ENCODE measurements at regions not wholly inside any gene's neighbourhood (a gene's known extent, or its start where the extent isn't known, plus 50 kb on each side); places are given as distances from the start of the nearest gene placed in this dataset.
"Not testable (repeated sequence)": the region's sequence is repeated elsewhere in the genome, so short reads cannot be mapped to it uniquely, and the experiment has no call there.

- CTCF ChIA-PET, result no interaction called here
- Mint-ChIP-seq H3K27ac (ENCODE audit: unreplicated experiment) (no peak overlapping the region), H3K4me1 (ENCODE audit: low read depth, unreplicated experiment) (no peaks in the 10 kb centered on the region), H3K9me3 (ENCODE audit: unreplicated experiment) (no peaks in the 10 kb centered on the region), H3K4me3 (ENCODE audit: unreplicated experiment) (no peak overlapping the region), H3K36me3 (ENCODE audit: insufficient read depth, unreplicated experiment) (no peaks in the 10 kb centered on the region), H3K27me3 (ENCODE audit: insufficient read depth, unreplicated experiment) (peaks cover 3% of the 10 kb centered on the region)
- 0 out of 2 replicates have a peak, but pooled peaks cover 1% of the 10 kb centered on the region for H3K27me3 ChIP-seq (replicated peaks; ENCODE audit: control insufficient read depth, insufficient read depth, low read length)
- intact Hi-C loops (cut with micrococcal nuclease; ENCODE audit: unreplicated experiment), result no loop called here
- no peak for TF ChIP-seq CTCF (IDR thresholded peaks at IDR 0.05; ENCODE audit: insufficient read depth in 1 of 2, low read depth in 1 of 2, low read length in 1 of 2, severe bottlenecking in 1 of 2, unreplicated experiment in 1 of 2)
- no TSS peak for BruUV-seq (replicated peaks)
- DNase-seq, result no peak
- H3K4me1 ChIP-seq, result no peaks in the 10 kb centered on the region
- no peak overlapping the region for H3K4me3 ChIP-seq (ENCODE audit: low read depth, low read length)
- POLR2A ChIA-PET, result no interaction called here
- no peaks in the 10 kb centered on the region for H3K9me3 ChIP-seq
- H3K36me3 ChIP-seq (ENCODE audit: control insufficient read depth, insufficient read depth, low read length), result no peaks in the 10 kb centered on the region
Measured at GRCh38 chr18:1544016-1544415, 639.3 kb downstream of the ADCYAP1 start.

- intact Hi-C loops (cut with micrococcal nuclease; ENCODE audit: unreplicated experiment); H3K27me3 Mint-ChIP-seq (ENCODE audit: insufficient read depth, unreplicated experiment); POLR2A ChIA-PET; H3K4me3 ChIP-seq (ENCODE audit: low read depth, low read length); H3K4me1 ChIP-seq; H3K4me3 Mint-ChIP-seq (ENCODE audit: unreplicated experiment); BruUV-seq (replicated peaks); H3K36me3 ChIP-seq (ENCODE audit: control insufficient read depth, insufficient read depth, low read length); H3K27ac Mint-ChIP-seq (ENCODE audit: unreplicated experiment); H3K9me3 ChIP-seq; H3K27me3 ChIP-seq (replicated peaks; ENCODE audit: control insufficient read depth, insufficient read depth, low read length); H3K9me3 Mint-ChIP-seq (ENCODE audit: unreplicated experiment); DNase-seq; H3K4me1 Mint-ChIP-seq (ENCODE audit: low read depth, unreplicated experiment); H3K36me3 Mint-ChIP-seq (ENCODE audit: insufficient read depth, unreplicated experiment); CTCF ChIA-PET: not testable (repeated sequence)
Measured at GRCh38 chr18:1557711-1558110, 653.0 kb downstream of the ADCYAP1 start.

GRCh38 chr18:1559563-1559962, 654.9 kb downstream of the ADCYAP1 start:
- Histone ChIP-seq H3K4me1 (no peaks in the 10 kb centered on the region), H3K36me3 (ENCODE audit: control insufficient read depth, insufficient read depth, low read length) (no peaks in the 10 kb centered on the region), H3K27me3 (replicated peaks; ENCODE audit: control insufficient read depth, insufficient read depth, low read length) (no peaks in the 10 kb centered on the region), H3K9me3 (no peaks in the 10 kb centered on the region), H3K4me3 (ENCODE audit: low read depth, low read length) (no peak overlapping the region)
- no peak overlapping the region for H3K4me3 Mint-ChIP-seq (ENCODE audit: unreplicated experiment)
- intact Hi-C loops (cut with micrococcal nuclease; ENCODE audit: unreplicated experiment), result no loop called here
- H3K27ac Mint-ChIP-seq (ENCODE audit: unreplicated experiment), result no peak overlapping the region
- POLR2A ChIA-PET, result no interaction called here
- DNase-seq, result peak in 1 of 2 experiments; percentile 4
- peaks cover 7% of the 10 kb centered on the region for H3K27me3 Mint-ChIP-seq (ENCODE audit: insufficient read depth, unreplicated experiment)
- BruUV-seq (replicated peaks), result no TSS peak
- no peaks in the 10 kb centered on the region for H3K9me3 Mint-ChIP-seq (ENCODE audit: unreplicated experiment)
- no peaks in the 10 kb centered on the region for H3K4me1 Mint-ChIP-seq (ENCODE audit: low read depth, unreplicated experiment)
- TF ChIP-seq CTCF (IDR thresholded peaks at IDR 0.05; ENCODE audit: insufficient read depth in 1 of 2, low read depth in 1 of 2, low read length in 1 of 2, severe bottlenecking in 1 of 2, unreplicated experiment in 1 of 2), result no peak
- H3K36me3 Mint-ChIP-seq (ENCODE audit: insufficient read depth, unreplicated experiment), result no peaks in the 10 kb centered on the region
- CTCF ChIA-PET, result interaction anchor here (1.0 kb wide), 1 partner anchor 104 kb away, joined by 3 read pairs; no protein-coding TSS in a partner anchor

- TF ChIP-seq CTCF (IDR thresholded peaks at IDR 0.05; ENCODE audit: insufficient read depth in 1 of 2, low read depth in 1 of 2, low read length in 1 of 2, severe bottlenecking in 1 of 2, unreplicated experiment in 1 of 2), result no peak
- POLR2A ChIA-PET, result no interaction called here
- H3K36me3 Mint-ChIP-seq (ENCODE audit: insufficient read depth, unreplicated experiment), result no peaks in the 10 kb centered on the region
- DNase-seq, result no peak
- Histone ChIP-seq H3K4me1 (no peaks in the 10 kb centered on the region), H3K4me3 (ENCODE audit: low read depth, low read length) (no peak overlapping the region), H3K36me3 (ENCODE audit: control insufficient read depth, insufficient read depth, low read length) (no peaks in the 10 kb centered on the region), H3K9me3 (no peaks in the 10 kb centered on the region), H3K27me3 (replicated peaks; ENCODE audit: control insufficient read depth, insufficient read depth, low read length) (no peaks in the 10 kb centered on the region)
- H3K27ac Mint-ChIP-seq (ENCODE audit: unreplicated experiment), result no peak overlapping the region
- peaks cover 9% of the 10 kb centered on the region for H3K27me3 Mint-ChIP-seq (ENCODE audit: insufficient read depth, unreplicated experiment)
- H3K4me1 Mint-ChIP-seq (ENCODE audit: low read depth, unreplicated experiment), result no peaks in the 10 kb centered on the region
- BruUV-seq (replicated peaks), result no TSS peak
- CTCF ChIA-PET, result no interaction called here
- H3K4me3 Mint-ChIP-seq (ENCODE audit: unreplicated experiment), result no peak overlapping the region
- intact Hi-C loops (cut with micrococcal nuclease; ENCODE audit: unreplicated experiment), result no loop called here
- H3K9me3 Mint-ChIP-seq (ENCODE audit: unreplicated experiment), result no peaks in the 10 kb centered on the region
Measured at GRCh38 chr18:1564793-1565192, 660.1 kb downstream of the ADCYAP1 start.

Measured in Caco-2 (cell line).